ENCODE measurements at regions not wholly inside any gene's neighbourhood (a gene's known extent, or its start where the extent isn't known, plus 50 kb on each side); places are given as distances from the start of the nearest gene placed in this dataset.
"Not testable (repeated sequence)": the region's sequence is repeated elsewhere in the genome, so short reads cannot be mapped to it uniquely, and the experiment has no call there.

GRCh38 chr7:32638479-32639121 is 143.3 kb downstream of the AVL9 start:
- TF ChIP-seq, protein P1, sequence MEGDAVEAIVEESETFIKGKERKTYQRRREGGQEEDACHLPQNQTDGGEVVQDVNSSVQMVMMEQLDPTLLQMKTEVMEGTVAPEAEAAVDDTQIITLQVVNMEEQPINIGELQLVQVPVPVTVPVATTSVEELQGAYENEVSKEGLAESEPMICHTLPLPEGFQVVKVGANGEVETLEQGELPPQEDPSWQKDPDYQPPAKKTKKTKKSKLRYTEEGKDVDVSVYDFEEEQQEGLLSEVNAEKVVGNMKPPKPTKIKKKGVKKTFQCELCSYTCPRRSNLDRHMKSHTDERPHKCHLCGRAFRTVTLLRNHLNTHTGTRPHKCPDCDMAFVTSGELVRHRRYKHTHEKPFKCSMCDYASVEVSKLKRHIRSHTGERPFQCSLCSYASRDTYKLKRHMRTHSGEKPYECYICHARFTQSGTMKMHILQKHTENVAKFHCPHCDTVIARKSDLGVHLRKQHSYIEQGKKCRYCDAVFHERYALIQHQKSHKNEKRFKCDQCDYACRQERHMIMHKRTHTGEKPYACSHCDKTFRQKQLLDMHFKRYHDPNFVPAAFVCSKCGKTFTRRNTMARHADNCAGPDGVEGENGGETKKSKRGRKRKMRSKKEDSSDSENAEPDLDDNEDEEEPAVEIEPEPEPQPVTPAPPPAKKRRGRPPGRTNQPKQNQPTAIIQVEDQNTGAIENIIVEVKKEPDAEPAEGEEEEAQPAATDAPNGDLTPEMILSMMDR (IDR thresholded peaks at IDR 0.05): not testable (repeated sequence)
- not testable (repeated sequence) for TF ChIP-seq POLR2A (IDR thresholded peaks at IDR 0.05)
